ENCODE measurements at regions not wholly inside any gene's neighbourhood (a gene's known extent, or its start where the extent isn't known, plus 50 kb on each side); places are given as distances from the start of the nearest gene placed in this dataset.

DNA sequence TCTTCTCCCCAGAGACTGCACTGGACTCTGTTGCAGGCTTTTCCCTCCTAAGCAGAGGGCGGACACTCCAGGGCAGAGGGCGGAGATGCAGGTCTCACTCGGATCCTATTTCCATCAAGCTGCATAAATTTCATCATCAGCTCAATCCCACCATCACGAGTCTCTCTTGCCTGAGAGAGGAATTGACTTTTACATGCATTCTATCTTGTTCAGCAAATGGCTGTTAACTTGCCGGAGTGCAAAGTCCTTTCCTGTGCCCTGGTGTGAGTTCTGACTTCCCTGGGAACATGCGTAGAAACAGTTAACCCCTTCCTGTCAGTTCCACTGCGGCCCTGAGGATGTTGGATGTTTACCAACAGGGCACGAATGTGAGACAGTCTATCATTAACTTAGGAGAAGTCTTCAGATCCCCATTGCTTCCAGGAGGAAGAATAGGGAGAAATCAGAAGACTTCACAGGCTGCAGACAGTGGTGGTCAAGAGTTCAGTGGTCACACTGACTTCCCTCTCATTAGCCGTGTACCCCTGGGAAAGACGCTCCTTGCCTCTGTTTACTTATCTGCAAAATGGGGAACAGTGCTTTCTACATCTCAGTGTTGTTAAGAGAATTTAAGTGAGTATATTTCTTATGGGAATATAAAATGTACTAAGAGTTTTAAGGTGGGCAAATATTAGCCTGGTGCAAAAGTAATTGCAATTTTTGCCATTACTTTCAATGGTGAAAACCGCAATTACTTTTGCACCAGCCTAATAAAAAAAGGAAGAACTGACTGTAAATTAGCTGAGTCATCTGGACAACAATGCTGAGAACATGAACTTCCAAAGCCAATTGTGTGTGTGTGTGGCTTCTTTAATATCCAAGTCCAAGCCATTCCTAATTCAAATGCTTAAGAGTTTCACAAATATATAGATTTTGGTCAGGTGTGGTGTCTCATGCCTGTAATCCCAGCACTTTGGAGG, 248.0 kb downstream of the DRD1 start:
- DNase-seq (ENCODE audit: low read depth in 2 of 3, low spot score in 2 of 3), result no peak

DNA sequence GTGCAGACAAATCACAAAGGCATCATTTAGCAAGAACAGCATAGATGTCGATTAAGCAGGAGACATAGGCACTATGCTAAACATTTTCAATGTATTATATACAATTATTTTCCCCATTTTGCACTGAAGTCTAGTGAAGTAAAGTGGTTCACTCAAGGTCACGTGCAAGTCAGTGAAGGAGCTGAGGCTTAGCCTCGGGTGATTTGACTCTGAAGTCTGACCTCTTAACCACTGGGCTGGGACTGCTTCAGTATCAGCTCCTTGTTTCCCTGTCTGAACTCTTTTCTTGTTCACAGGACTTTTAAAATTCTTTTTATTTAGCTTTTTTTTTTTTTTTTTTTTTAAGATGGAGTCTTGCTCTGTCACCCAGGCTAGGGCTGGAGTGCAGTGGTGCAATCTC, 262.7 kb downstream of the DRD1 start:
- DNase-seq (ENCODE audit: low read depth in 2 of 3, low spot score in 2 of 3), result no peak

DNA sequence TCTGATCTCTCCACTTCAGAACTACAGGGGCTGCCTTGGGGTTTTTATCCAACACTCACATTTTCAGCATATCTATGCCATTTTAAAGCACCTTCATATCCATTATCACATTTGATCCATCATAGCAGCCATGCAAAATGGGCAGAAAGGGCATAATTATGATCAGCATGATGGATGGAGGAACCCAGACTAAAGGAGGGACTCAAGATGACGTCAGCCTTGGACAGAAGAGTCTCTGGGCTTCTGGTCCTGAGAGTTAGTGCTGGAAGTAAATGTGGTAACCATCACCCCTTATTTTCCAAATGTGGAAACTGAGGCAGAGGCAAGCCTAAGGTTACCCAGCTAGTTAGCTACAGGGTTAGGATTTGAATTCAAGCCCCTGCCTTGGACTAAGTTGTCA, 273.1 kb downstream of the DRD1 start:
- no peak for DNase-seq (ENCODE audit: low read depth in 2 of 3, low spot score in 2 of 3)

DNA sequence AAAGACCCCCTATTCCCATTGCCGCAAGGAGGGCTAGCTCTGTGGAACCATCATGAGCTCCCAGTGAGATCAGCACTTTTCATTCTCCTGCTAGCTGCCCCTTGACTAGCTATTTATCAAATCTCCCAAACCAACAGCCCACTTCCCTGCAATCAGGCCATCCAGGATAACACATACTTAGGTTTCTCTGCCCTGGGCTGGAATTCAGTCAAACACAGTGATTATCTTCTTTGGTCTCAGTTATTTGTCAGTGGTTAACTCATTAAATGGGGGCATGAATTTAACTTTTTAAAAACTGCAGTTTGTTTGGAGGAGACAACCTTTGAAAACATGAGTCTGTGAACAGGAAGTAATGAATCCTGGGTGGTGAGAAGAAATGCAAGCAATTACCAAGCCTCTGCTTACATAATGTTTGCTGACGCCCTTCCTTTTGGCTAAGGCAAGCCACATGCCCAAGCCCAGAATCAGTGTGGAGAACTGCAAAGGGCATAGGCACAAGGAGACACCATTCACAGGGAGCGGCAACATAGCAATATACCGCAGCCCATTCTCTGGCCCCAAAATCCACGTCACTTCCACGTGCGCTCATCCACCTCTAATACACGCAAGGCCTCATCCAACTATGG, 275.0 kb downstream of the DRD1 start:
- no peak for DNase-seq (ENCODE audit: low read depth in 2 of 3, low spot score in 2 of 3)

DNA sequence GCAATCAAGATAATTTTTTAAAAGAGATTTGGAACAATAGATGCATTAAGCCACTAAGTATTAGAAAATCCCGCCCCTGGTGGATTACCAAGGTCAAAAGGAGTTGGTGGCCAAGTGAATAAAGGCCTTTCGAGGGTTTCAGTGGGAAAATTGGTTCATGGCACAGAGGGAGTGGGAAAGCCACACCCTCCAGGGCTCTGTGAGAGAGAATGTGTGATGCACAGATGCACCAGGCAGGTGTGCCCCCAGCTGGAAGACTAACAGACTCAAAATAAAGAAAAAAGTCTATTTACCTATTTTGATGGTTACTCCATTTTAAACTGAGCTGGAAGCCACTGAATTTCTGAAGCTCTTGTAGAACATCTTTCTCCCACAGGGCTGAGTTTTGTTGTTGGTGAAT, 278.0 kb downstream of the DRD1 start:
- no peak for DNase-seq (ENCODE audit: low read depth in 2 of 3, low spot score in 2 of 3)

DNA sequence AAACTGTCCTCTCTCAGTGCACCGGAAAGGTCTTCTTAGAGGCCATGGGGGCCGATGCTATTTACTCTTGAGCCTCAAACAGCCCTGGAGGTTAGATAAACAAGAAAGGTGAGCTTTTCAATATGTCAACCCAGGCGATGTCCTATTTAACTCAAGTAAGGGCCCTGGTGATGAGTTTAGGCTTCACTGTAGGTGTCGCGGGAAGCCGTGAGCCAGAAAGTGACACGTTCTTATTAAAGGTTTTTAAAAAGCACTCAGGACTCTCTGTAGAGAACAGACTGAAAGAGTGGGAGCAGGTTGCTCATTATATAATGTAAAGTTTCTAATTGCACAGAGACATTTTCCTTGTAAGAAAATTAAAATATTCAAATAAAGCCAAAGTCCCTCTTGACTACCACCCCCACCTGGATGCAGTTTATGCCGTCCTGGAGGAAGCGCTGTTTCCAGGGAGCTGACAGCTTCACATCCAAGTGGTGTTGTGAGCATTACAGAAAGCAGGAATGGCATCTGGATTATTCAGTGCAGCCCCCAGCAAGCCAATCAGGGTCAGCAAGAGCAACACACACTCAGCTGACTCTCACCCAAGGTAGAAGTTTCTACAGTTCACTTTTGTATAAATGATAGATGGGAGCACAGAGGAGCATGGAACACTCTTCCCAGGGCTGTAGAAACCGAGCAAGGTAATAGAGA, 280.3 kb downstream of the DRD1 start:
- DNase-seq (ENCODE audit: low read depth in 2 of 3, low spot score in 2 of 3), result no peak

DNA sequence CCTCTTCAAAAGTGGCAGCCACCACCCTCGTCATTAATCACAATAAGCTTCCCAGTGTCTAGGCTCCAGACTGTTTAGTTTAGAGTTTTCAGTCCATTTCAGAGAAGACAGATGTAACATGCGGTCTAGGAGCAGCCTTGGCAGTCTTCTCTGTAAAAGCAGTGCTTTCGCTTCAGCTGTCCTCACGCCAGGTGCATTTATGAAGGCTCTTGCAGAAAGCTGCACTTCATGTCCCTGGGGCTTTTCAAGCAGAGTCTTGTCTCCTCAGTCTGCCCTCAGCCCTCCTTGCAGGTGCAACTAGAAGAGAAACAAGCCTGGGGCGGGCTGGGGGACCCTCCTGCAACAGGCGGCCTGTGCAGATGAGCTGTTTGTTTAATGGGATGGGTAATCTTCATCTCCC, 281.9 kb downstream of the DRD1 start:
- no peak for DNase-seq (ENCODE audit: low read depth in 2 of 3, low spot score in 2 of 3)

DNA sequence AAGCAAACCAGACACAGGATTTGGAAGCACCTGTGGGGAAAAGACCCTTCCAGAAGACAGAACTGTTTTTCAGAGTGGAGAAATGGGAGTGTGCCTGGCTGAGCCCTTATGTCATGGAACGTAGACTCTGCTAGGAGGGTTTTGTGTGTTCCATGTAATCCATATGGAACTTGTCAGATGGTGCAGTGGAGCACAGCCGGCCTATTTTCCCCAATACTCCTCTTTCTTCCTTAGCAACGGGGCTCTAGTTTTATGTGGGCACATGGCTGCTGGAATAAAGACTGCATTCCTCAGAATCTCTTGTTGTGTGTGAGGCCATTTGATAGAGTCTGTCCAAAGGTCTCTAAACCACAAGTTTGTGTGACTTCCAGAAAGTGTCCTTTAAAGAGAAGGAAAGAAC, 284.0 kb downstream of the DRD1 start:
- no peak for DNase-seq (ENCODE audit: low read depth in 2 of 3, low spot score in 2 of 3)

DNA sequence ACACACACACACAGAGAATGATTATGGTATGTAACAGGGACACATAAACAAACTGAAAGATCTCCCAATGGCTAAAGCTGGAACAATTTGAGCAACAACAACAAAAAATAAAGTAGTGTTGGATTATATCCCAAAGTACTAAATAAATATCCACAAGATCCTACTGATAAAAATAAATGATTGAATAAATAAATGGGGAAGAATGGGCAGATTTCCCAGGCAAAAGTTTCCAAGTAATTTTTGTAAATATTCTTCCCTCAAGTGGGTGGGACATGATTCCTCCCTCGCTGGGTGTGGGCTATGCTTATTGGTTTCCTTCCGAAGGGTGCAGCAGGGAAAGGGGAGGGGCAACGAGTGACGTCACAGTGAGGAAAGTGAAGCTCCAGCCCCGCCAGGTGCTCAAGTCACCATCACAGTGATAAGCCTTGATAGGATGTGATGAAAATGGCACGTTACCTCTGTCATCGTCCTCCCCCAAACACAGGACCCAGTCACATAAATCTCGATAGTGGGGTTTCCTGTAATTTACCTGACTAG, 295.3 kb downstream of the DRD1 start:
- DNase-seq (ENCODE audit: low read depth in 2 of 3, low spot score in 2 of 3), result no peak

DNA sequence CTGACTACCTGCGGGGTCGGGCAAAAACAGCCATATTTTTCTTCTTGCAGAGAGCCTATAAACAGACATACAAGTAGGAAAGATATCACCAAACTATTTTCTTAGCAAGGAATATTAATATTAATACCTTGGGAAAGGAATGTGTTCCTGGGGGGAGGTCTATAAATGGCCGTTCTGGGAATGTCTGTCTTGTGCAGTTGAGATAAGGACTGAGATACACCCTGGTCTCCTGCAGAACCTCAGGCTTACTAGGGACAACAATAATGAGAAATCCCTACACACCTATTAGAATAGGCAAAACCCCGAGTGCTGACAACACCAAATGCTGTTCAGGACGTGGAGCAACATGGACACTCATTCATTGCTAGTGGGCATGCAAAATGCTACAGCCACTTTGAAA, 297.2 kb downstream of the DRD1 start:
- no peak for DNase-seq (ENCODE audit: low read depth in 2 of 3, low spot score in 2 of 3)

DNA sequence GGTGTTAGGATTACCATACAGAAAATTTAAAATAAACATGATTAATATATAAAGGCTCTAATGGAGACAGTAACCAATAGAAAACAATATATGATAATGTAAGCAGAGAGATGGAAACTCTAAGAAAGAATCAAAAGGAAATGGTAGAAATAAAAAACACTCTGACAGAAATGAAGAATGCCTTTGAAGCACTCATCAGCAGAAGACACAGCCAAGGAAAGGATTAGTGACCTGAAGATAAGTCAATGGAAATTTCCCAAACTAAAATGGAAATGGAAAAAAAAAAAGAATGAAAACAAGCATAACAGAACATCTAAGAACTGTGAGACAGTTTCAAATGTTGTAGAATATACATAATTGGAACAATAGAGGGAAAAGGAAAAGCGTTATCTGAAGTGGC, 302.6 kb downstream of the DRD1 start:
- DNase-seq (ENCODE audit: low read depth in 2 of 3, low spot score in 2 of 3), result no peak

DNA sequence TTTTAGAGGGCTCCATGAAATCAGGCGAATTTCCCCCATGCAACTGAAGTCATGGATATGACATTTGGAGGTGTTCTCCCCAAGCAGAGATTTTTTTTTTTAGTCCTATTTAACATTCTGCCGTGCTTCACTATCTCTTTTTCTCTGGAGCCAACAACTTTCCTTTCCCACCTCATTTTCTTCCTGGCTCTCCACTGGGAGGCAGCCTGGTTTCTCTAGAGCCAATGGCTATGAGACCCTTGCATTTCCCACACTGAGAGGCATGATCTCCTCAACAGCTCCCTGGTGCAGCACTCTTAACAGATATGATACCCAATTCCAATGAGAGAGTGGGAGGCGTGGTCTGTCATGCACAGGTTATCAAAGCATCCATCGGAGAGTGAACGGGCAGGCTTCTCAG, 310.8 kb downstream of the DRD1 start:
- DNase-seq (ENCODE audit: low read depth in 2 of 3, low spot score in 2 of 3), result no peak

DNA sequence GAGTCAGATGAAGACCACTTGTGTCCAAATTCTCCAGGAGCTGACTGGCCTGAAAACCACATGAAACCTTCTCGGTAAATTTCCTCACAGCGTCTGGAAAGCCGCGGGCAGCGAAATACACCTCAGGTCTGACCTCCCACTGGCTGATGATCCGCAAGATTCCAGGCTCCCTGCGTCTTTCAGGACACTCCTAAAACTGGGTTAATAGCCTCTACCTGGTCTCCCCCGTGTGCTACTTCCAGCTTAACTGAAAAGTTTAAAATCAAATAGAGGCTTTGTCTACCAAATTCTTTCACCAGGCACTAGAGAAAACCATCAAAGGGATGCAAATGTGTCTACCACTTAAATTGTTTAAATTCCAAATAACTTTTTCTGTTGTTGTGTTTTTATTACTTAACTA, 312.6 kb downstream of the DRD1 start:
- DNase-seq (ENCODE audit: low read depth in 2 of 3, low spot score in 2 of 3), result no peak

DNA sequence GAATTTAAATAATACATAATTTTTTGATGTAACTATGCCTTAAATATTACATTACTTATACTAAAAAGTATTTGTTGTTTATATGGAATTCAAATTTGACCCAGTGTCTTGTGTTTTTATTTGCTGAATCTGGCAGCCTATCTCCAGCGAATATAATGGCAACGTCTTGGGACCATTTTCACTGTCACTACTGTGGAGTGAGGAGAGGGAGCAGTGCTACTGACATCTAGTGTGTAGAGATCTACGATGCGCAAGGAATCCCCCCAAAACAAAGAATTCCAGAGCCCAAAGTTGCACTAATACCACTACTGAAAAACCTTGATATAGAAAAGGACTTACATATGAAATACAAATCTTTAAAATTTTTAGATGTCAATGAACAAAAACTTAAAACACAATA, 314.4 kb downstream of the DRD1 start:
- DNase-seq (ENCODE audit: low read depth in 2 of 3, low spot score in 2 of 3), result no peak

DNA sequence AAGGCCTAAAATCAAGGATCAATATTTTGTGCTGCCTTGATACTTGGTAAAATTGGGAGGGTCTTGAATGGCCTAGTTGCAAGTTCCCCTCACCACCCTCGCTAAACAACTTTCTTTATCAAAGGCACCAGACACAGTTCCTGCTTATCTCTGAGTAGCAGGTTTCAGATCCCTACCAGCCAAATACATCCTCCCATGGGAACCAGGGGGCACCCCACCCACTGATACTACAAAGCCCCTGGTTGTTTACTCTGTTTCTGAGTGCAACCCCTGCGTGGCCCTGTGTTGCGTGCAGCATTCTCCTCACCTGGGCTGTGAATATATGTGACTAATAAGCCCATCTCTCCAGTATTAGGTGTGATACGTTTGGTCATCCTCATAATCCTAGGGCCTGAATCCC, 314.9 kb downstream of the DRD1 start:
- no peak for DNase-seq (ENCODE audit: low read depth in 2 of 3, low spot score in 2 of 3)

DNA sequence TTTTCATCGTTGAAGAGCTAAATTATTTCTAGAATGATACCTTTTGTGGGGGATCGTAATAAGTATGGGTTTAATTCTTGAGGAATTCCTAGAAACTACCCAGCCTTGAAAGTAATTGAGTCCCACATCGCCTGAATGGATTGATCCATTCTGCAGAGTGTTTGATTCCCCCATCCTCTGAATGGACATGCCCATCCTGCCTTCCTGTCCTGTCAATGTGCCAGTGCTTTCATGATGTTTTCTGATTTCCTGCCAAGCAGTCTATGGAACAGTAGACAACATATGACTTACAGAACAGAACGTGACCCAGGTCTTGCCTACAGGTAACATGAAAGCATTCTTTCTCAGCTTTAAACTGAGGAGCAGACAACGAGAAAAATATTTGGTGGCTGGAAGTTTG, 319.2 kb downstream of the DRD1 start:
- no peak for DNase-seq (ENCODE audit: low read depth in 2 of 3, low spot score in 2 of 3)

DNA sequence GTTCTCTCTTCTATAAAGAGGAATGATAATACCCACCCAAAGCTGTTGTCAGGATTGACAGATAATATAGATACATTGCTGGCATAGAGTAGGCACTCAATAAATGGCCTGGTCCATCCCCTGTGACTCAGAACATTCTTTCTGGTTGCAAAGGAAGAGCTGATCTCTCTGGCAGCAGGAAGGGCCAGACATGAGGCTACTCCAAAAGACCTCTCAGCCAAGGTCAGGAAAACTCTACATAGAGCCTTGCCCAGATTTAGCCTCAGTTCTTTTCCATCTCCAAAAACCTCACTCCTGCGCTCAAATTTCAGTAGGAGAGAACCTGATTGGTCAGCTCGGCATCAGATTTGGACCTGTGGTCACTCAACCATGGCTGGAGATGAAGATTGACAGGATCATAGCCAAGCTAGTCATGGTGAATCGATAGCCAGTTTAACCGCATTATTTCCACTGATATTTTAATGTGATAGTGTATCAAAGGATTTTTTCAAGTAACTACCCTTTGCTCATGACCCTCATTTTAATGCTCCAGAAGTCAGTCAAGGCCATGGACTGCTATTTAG, 319.6 kb downstream of the DRD1 start:
- DNase-seq (ENCODE audit: low read depth in 2 of 3, low spot score in 2 of 3), result no peak

DNA sequence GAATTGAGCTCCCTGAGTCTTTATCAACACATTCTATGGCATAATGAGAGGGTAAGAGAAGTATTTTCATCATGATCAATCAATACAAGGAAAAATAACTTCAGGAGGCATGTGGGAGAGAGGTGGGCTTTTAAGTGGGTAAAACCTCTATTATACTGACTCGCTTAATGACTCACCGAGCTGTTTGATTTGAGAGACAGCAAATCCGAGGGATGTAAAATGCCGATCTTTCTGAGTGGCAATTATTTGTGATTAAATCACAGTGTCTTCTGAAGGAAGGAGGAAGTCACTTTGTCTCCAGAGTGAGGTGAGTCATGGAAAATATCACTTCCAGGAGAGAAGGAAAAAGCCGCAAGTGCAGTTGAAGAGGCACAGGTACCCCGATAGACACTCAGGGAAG, 320.4 kb downstream of the DRD1 start:
- DNase-seq (ENCODE audit: low read depth in 2 of 3, low spot score in 2 of 3), result no peak

DNA sequence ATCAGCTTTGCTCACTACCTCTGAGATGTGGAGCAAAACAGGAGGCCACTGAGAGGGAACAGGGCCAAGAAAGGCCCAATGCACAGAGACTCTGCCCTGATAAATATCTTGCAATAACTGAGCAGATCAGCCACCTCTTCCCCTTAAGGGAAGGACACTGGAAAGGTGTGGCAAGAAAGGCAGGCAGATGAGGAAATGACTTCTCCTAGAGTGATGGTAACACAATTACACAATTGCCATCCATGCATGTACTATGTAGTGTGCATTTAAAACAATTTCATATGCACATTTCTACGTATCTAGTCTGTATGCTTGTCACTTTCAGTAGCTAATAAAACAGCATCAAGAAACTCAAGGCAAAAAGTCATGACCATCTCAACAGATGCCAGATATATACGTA, 322.5 kb downstream of the DRD1 start:
- DNase-seq (ENCODE audit: low read depth in 2 of 3, low spot score in 2 of 3), result no peak

DNA sequence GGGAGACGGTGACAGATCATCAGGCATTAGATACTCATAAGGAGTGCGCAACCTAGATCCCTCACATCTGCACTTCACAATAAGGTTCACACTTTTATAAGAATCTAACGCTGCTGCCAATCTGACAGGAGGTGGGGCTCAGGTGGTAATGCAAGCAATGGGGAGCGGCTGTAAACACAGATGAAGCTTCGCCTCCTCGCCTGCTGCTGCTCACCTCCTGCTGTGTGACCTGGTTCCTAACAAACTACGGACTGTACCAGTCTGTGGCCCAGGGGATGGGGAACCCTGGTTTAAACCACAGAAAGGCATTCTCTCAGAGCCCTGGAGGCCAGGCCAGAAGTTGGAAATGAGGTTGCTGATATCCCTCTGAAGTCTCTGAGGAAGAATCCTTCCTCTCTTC, 323.6 kb downstream of the DRD1 start:
- DNase-seq (ENCODE audit: low read depth in 2 of 3, low spot score in 2 of 3), result no peak

DNA sequence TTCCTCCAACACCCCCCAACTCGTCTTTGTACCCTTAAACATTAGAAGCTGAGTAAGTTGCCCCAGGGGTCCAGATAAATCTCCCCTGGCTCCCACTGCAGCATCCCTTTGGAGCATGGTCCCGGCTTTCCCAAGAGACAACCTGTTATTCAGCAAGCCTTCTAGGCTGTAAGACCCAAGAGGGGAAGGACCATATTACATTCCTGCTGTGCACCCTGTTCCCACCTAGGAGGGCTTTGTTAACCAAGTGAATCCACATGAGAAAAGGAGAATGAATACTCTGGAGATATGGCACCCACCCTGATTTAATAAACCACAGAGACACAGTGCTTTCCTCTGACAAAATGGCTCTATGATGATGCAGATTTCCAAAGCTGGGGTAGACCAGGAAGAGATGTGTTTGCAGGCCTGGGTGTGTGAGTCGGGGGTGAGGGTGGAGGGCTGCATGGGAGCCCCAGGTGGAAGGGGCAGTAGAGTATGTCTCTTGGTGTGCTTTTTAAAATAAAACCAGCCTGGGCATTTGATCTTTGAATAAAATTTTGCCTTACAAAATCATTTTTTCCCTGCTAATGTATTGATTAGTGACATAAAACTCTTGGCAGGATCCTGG, 325.2 kb downstream of the DRD1 start:
- DNase-seq (ENCODE audit: low read depth in 2 of 3, low spot score in 2 of 3), result no peak

Measured in hematopoietic multipotent progenitor cell (in vitro differentiated cells).